NB4 (cell line): ENCODE measurements at regions not wholly inside any gene's neighbourhood (a gene's known extent, or its start where the extent isn't known, plus 50 kb on each side); places are given as distances from the start of the nearest gene placed in this dataset.

ENCODE experiments used
- CTCF ChIP-seq: IDR thresholded peaks from one replicate; pipeline ENCODE4 v1.5.1; 2012; ENCODE audit warnings: low read depth, low read length
- MAX ChIP-seq: IDR thresholded peaks from 2 replicates; pipeline ENCODE4 v1.6.1; 2011; ENCODE audit warnings: low read depth, low read length
- MYC ChIP-seq: IDR thresholded peaks from 2 replicates; pipeline ENCODE4 v1.6.1; 2011; ENCODE audit warnings: low read depth, low read length
- POLR2A ChIP-seq: IDR thresholded peaks from 2 replicates; pipeline ENCODE4 v1.6.1; 2011; ENCODE audit warnings: mild to moderate bottlenecking; ENCODE audit not compliant: insufficient read length; ENCODE audit errors: extremely low read depth

DNA sequence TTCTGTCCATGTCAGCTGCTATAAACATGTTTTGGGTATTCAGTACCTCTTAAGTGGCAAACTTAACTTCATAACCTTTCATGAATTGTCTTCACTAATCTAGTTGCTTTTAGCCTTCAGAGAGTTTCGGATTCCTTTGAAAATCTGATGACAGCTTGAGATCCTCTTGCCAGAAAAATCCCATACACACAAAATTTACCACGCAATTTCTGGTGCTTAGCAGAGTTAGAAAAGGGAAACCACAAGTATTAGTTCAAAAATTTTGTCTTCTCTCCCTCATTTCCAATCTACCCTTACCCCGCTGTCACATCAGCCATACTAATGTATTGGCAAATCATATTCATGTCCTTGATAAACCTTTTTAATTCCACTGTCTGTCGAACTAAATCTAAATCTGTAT is 72.7 kb upstream of the TMEM106B start:
- TF ChIP-seq CTCF (no peak), POLR2A (no peak), MYC (no peak), MAX (no peak)
